Sigmoid colon (tissue), 6 donors: ENCODE measurements at regions not wholly inside any gene's neighbourhood (a gene's known extent, or its start where the extent isn't known, plus 50 kb on each side); places are given as distances from the start of the nearest gene placed in this dataset.

ENCODE experiments used
- DNase-seq: peaks from one replicate; pipeline ENCODE4 v3.0.0-alpha.2; 2019
- H3K27ac ChIP-seq, 4 donors: fragments of 200-600 bp; sonication (generic); one replicate each; pipeline ENCODE4 v1.5.1; 2016 to 2019; ENCODE audit warnings: mild to moderate bottlenecking in 1 of 4
- H3K27me3 ChIP-seq, 3 donors: fragments of 200-600 bp; sonication (generic); one replicate each; pipeline ENCODE4 v1.5.1; 2019; ENCODE audit warnings: mild to moderate bottlenecking in 1 of 3
- H3K36me3 ChIP-seq, 4 donors: fragments of 200-600 bp; sonication (generic); one replicate each; pipeline ENCODE4 v1.5.1; 2016 to 2019
- H3K4me1 ChIP-seq, 4 donors: fragments of 200-600 bp; sonication (generic); one replicate each; pipeline ENCODE4 v1.5.1; 2017 to 2019
- H3K4me3 ChIP-seq, 4 donors: fragments of 200-600 bp; sonication (generic); one replicate each; pipeline ENCODE4 v1.5.1; 2017 to 2019; ENCODE audit warnings: mild to moderate bottlenecking in 2 of 4, moderate library complexity in 1 of 4
- H3K9me3 ChIP-seq, 4 donors: fragments of 200-600 bp in 3 of 4; sonication (generic) in 3 of 4; one replicate each; pipeline versions ENCODE4 v1.5.1 to v1.6.1; 2013 to 2019
- EP300 ChIP-seq, 4 donors: sonication (generic); formaldehyde crosslinking; IDR thresholded peaks; one replicate each; pipeline ENCODE4 v1.6.1; 2017; ENCODE audit warnings: antibody characterized with exemption in 4 of 4
- POLR2A ChIP-seq, 2 donors: fragments of 450-650 bp; IDR thresholded peaks; one replicate each; pipeline ENCODE4 v1.6.1; 2016; ENCODE audit warnings: antibody characterized with exemption in 2 of 2, mild to moderate bottlenecking in 2 of 2, moderate library complexity in 2 of 2
- POLR2AphosphoS5 ChIP-seq, 4 donors: sonication (generic); formaldehyde crosslinking; IDR thresholded peaks; one replicate each; pipeline ENCODE4 v1.6.1; 2017; ENCODE audit warnings: antibody characterized with exemption in 4 of 4
- WGBS, 2 donors: extraction: QIAGEN DNeasy Blood & Tissue Kit; methylation state at CpG; one replicate each; pipeline ENCODE4 v1.1.7; 2013; 5-methylcytosine and 5-hydroxymethylcytosine counted together
- intact Hi-C: fragments of 100-400 bp; cut with DNase I; formaldehyde crosslinking; loops from one replicate; pipeline ENCODE4 v1.15.1; 2023
- TF ChIP-seq, protein P1 (sequence below), 4 experiments: fragments of 450-650 bp in 3 of 4; fragments of 200-600 bp in 1 of 4; IDR thresholded peaks; one replicate each; pipeline ENCODE4 v1.5.1; 2016 to 2019; ENCODE audit warnings: antibody characterized with exemption in 4 of 4, mild to moderate bottlenecking in 3 of 4, moderate library complexity in 2 of 4
- donor health status: healthy with polysubstance abuse.
- donor health status: healthy.

DNA sequence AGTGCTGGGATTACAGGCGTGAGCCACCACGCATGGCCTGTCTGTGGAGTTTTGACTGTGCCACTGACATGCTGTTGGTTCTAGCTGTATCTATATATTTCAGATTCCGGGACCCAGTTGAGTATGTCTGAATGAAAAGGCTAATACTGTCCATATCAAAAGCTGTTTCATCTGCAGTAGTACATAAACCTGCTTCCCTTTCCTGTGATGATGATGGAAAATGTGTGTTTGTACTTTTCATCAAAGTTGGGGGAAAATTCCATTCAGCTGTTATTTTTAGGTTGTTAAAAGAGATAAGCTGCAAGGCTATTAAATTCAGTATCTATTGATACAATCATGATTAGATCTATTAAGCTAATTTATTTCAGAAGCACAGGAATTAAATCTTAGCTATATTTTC lies 237.6 kb upstream of the ADAMTSL1 start:
- no peak overlapping the region for H3K27ac ChIP-seq
- no peaks in the 10 kb centered on the region for H3K27me3 ChIP-seq
- H3K4me1 ChIP-seq, result no peaks in the 10 kb centered on the region
- 96 to 97% methylated on average over 3 of the region's 3 CpGs for WGBS, 2 donors
- H3K36me3 ChIP-seq, result no peaks in the 10 kb centered on the region
- intact Hi-C loops, result no loop called here
- DNase-seq, result no peak
- no peak overlapping the region for H3K4me3 ChIP-seq
- H3K9me3 ChIP-seq, result no peaks in the 10 kb centered on the region
- TF ChIP-seq EP300 (IDR thresholded peaks at IDR 0.05) (no peak), POLR2A (IDR thresholded peaks at IDR 0.05) (no peak), POLR2AphosphoS5 (IDR thresholded peaks at IDR 0.05) (no peak)
- TF ChIP-seq, protein P1, sequence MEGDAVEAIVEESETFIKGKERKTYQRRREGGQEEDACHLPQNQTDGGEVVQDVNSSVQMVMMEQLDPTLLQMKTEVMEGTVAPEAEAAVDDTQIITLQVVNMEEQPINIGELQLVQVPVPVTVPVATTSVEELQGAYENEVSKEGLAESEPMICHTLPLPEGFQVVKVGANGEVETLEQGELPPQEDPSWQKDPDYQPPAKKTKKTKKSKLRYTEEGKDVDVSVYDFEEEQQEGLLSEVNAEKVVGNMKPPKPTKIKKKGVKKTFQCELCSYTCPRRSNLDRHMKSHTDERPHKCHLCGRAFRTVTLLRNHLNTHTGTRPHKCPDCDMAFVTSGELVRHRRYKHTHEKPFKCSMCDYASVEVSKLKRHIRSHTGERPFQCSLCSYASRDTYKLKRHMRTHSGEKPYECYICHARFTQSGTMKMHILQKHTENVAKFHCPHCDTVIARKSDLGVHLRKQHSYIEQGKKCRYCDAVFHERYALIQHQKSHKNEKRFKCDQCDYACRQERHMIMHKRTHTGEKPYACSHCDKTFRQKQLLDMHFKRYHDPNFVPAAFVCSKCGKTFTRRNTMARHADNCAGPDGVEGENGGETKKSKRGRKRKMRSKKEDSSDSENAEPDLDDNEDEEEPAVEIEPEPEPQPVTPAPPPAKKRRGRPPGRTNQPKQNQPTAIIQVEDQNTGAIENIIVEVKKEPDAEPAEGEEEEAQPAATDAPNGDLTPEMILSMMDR (IDR thresholded peaks at IDR 0.05), result no peak

DNA sequence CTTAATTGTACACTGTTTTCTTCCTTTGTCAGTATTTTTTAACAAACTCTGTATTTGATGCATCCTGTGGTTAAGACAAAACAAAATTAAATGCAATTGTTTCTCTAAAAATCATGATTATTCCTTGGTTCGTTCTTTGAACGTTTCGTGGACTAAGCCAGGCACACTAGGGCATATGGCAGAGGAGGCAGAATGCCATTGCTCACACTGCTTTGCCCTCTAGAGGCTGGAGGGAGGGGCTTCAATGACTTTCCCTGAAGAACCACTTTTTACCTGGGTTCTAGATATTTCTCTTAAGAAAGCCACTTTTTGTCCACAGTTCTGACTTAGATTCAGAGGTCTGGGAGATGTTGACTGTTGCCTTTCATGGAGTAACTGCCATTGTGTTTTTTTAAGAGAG lies 236.2 kb upstream of the ADAMTSL1 start:
- Histone ChIP-seq H3K4me3 (no peak overlapping the region), H3K27ac (no peak overlapping the region), H3K4me1 (no peaks in the 10 kb centered on the region), H3K27me3 (no peaks in the 10 kb centered on the region), H3K9me3 (no peaks in the 10 kb centered on the region), H3K36me3 (no peaks in the 10 kb centered on the region)
- no peak for TF ChIP-seq POLR2AphosphoS5 (IDR thresholded peaks at IDR 0.05)
- TF ChIP-seq POLR2A (IDR thresholded peaks at IDR 0.05), result no peak
- no peak for TF ChIP-seq EP300 (IDR thresholded peaks at IDR 0.05)
- TF ChIP-seq, protein P1 (IDR thresholded peaks at IDR 0.05), result no peak
- DNase-seq, result no peak
- WGBS, 2 donors, result 88 to 90% methylated on average over 3 of the region's 3 CpGs
- intact Hi-C loops, result no loop called here

DNA sequence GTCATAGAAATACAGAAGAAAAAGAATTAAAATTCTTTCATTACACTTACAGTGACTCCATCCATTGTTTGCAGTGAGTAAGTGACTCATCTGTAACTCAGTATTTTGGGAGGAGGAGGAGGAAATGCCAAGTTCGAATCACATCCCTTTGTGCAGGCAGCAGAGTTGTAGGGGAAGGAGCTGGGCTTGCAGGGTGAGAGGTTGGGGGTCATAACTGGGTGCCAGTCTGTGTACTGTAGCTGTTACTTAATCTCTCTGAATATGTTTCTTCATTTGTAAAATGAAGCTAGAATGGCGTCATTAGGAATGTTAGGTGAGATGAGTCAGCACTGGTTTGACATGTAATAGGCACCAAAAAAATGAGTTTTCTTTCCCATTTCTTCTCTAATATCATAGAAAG lies 235.7 kb upstream of the ADAMTSL1 start:
- no peak overlapping the region for H3K4me3 ChIP-seq
- H3K27me3 ChIP-seq, result no peaks in the 10 kb centered on the region
- H3K4me1 ChIP-seq, result no peaks in the 10 kb centered on the region
- no peak for DNase-seq
- 56 to 60% methylated on average over 2 of the region's 2 CpGs for WGBS, 2 donors
- H3K36me3 ChIP-seq, result no peaks in the 10 kb centered on the region
- TF ChIP-seq, protein P1 (IDR thresholded peaks at IDR 0.05), result no peak
- TF ChIP-seq POLR2A (IDR thresholded peaks at IDR 0.05) (no peak), EP300 (IDR thresholded peaks at IDR 0.05) (no peak), POLR2AphosphoS5 (IDR thresholded peaks at IDR 0.05) (no peak)
- intact Hi-C loops, result no loop called here
- H3K9me3 ChIP-seq, result no peaks in the 10 kb centered on the region
- H3K27ac ChIP-seq, result no peak overlapping the region

DNA sequence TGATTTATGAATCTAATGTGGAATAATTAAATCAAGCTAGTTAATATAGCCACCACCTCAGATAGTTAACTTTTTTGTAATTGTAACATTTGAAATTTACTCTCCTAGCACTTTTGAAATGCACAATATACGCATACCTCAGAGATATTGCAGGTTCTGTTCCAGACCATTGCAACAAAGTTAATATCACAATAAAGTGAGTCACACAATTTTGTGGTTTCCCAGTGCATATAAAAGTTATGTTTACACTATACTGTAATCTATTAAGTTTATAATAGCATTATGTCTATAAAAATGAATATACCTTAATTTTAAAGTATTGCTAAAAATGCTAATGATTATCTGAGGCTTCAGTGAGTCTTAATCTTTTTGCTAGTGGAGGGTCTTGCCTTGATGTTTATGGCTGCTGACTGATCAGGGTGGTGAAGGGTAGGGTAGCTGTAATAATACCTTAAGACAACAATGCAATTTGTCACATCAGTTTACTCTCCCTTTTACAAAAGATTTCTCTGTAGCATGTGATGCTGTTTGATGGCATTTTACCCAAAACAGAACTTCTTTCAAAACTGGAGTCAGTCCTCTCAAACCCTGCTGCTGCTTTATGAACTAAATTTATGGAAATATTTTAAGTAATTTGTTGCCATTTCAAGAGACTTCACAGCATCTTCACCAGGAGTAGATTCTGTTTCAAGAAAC lies 235.1 kb upstream of the ADAMTSL1 start:
- no peak for DNase-seq
- H3K27me3 ChIP-seq, result no peaks in the 10 kb centered on the region
- intact Hi-C loops, result no loop called here
- 44 to 77% methylated on average over 1 of the region's 1 CpG for WGBS, 2 donors
- no peaks in the 10 kb centered on the region for H3K9me3 ChIP-seq
- H3K27ac ChIP-seq, result no peak overlapping the region
- H3K36me3 ChIP-seq, result no peaks in the 10 kb centered on the region
- no peaks in the 10 kb centered on the region for H3K4me1 ChIP-seq
- H3K4me3 ChIP-seq, result no peak overlapping the region
- TF ChIP-seq, protein P1 (IDR thresholded peaks at IDR 0.05), result no peak
- no peak for TF ChIP-seq POLR2A (IDR thresholded peaks at IDR 0.05)

DNA sequence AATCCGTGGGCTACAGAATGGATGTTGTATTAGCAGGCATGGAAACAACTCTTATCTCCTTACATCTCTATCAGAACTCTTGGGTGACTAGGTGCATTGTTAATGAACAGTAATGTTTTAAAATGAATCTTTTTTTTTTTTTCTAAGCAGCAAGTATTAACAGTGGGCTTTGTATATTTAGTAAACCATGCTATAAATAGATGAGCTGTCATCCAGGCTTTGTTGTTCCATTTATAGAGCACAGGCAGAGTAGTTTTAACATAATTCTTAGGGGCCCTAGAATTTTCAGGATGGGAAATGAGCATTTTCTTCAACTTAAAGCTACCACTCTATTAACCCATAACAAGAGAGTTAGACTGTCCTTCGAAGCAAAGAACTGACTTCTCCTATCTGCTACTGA lies 233.7 kb upstream of the ADAMTSL1 start:
- DNase-seq, result no peak
- no peaks in the 10 kb centered on the region for H3K27me3 ChIP-seq
- H3K27ac ChIP-seq, result no peak overlapping the region
- H3K4me1 ChIP-seq, result no peaks in the 10 kb centered on the region
- TF ChIP-seq, protein P1 (IDR thresholded peaks at IDR 0.05), result no peak
- TF ChIP-seq EP300 (IDR thresholded peaks at IDR 0.05), result no peak
- TF ChIP-seq POLR2A (IDR thresholded peaks at IDR 0.05), result no peak
- no peak for TF ChIP-seq POLR2AphosphoS5 (IDR thresholded peaks at IDR 0.05)
- H3K9me3 ChIP-seq, result no peaks in the 10 kb centered on the region
- H3K36me3 ChIP-seq, result no peaks in the 10 kb centered on the region
- WGBS, 2 donors, result 45 to 48% methylated on average over 2 of the region's 2 CpGs
- no peak overlapping the region for H3K4me3 ChIP-seq
- intact Hi-C loops, result no loop called here
